LNCaP clone FGC (cell line): ENCODE measurements at regions not wholly inside any gene's neighbourhood (a gene's known extent, or its start where the extent isn't known, plus 50 kb on each side); places are given as distances from the start of the nearest gene placed in this dataset.
A peak's percentile ranks its signal among the peaks of the same experiment; 100 is the strongest.

Source experiments
- DNase-seq: peaks from one replicate; pipeline ENCODE4 v3.0.0-alpha.2; 2011; ENCODE audit warnings: low read depth
- H3K4me3 ChIP-seq: 2 replicates; pipeline ENCODE4 v1.5.1; 2011; ENCODE audit warnings: mild to moderate bottlenecking, low read depth, low read length, control low read depth
- CTCF ChIP-seq: IDR thresholded peaks from 2 replicates; pipeline ENCODE4 v1.5.1; 2012; ENCODE audit warnings: mild to moderate bottlenecking; ENCODE audit not compliant: control insufficient read depth, insufficient read depth; ENCODE audit errors: extremely low read depth

- DNase-seq, result no peak
- TF ChIP-seq CTCF, result no peak
- H3K4me3 ChIP-seq, result no peak overlapping the region
These were observed 247.0 kb downstream of the C4orf33 start for GRCh38 chr4:129342819-129343408.

GRCh38 chr4:129344058-129344457 lies 248.1 kb downstream of the C4orf33 start:
- no peak overlapping the region for H3K4me3 ChIP-seq
- TF ChIP-seq CTCF, result peak; percentile 84
- DNase-seq, result peak; percentile 19

DNA sequence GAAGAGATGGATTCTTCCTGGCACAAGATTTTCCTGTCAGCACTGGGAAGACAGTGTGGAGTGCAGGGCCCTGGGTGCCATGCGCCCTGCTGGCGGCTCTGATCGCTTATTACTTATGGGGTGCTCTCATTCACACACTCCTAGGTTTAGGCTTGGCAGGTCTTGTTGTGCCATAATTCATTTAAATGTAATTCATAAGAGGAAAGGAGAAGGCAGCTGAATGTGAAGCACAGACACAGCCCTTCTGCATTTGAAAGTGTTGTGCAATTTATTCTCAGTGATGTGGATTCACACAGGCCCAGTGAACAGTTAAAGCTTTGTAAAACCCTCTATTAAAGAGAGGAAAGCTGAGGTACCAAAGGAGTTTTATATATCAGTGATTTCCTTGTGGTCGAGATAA lies 249.7 kb downstream of the C4orf33 start:
- no peak overlapping the region for H3K4me3 ChIP-seq
- no peak for DNase-seq
- no peak for TF ChIP-seq CTCF

DNA sequence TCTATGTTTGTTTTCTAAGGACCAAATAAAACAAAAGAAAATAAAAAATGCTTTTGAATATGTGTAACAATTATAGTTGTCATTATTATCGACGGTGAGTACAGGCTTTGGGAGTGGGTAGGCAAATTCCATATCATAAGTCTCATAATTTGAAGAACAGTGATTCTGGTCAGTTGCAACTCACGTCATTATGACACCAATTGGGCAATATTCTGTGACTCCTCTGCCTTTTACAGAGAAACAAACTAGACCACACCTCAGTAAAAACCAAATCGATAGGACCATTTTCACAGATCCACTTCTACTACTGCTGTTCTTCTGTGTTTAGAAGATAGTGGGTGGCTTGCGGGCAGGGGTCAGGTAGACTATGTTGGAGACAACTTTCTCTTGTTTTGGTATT lies 250.1 kb downstream of the C4orf33 start:
- H3K4me3 ChIP-seq, result no peak overlapping the region
- no peak for TF ChIP-seq CTCF
- no peak for DNase-seq

- TF ChIP-seq CTCF, result no peak
- no peak for DNase-seq
These were observed 250.8 kb downstream of the C4orf33 start for GRCh38 chr4:129346734-129347133.

GRCh38 chr4:129350834-129351721 lies 255.1 kb downstream of the C4orf33 start:
- peak; percentile 69 for DNase-seq
- no peak for TF ChIP-seq CTCF
- no peak overlapping the region for H3K4me3 ChIP-seq

More at GRCh38 chr4:129346734-129347133, 250.8 kb downstream of the C4orf33 start:
- no peak overlapping the region for H3K4me3 ChIP-seq
